ENCODE measurements at regions not wholly inside any gene's neighbourhood (a gene's known extent, or its start where the extent isn't known, plus 50 kb on each side); places are given as distances from the start of the nearest gene placed in this dataset.

DNA sequence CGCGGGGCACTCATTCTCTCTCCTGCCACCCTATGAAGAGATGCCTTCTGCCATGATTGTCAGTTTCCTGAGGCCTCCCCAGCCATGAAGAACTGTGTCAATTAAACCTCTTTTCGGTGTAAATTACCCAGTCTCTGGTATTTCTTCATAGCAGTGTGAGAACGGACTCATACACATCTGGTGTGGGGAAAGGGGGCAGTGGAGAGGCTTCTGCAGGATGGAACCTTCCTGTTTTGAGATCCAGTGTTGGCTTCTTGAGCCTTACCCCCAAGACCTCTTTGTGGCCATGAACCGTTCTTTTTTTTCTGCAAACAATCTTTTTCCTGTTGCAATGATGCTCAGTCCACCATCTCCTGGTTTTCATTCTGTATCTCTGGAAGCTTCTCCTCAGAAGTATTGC is 248.4 kb downstream of the PRDM2 start:
- Histone ChIP-seq H3K27me3 (ENCODE audit: control insufficient read depth, insufficient read depth, low read length) (no peaks in the 10 kb centered on the region), H3K4me3 (ENCODE audit: low read depth, low read length) (no peak overlapping the region), H3K36me3 (ENCODE audit: control insufficient read depth, insufficient read depth, low read length) (no peaks in the 10 kb centered on the region)
- DNase-seq (ENCODE audit: low read depth) (no peak), FAIRE-seq (peak; percentile 7)
- TF ChIP-seq, protein P1, sequence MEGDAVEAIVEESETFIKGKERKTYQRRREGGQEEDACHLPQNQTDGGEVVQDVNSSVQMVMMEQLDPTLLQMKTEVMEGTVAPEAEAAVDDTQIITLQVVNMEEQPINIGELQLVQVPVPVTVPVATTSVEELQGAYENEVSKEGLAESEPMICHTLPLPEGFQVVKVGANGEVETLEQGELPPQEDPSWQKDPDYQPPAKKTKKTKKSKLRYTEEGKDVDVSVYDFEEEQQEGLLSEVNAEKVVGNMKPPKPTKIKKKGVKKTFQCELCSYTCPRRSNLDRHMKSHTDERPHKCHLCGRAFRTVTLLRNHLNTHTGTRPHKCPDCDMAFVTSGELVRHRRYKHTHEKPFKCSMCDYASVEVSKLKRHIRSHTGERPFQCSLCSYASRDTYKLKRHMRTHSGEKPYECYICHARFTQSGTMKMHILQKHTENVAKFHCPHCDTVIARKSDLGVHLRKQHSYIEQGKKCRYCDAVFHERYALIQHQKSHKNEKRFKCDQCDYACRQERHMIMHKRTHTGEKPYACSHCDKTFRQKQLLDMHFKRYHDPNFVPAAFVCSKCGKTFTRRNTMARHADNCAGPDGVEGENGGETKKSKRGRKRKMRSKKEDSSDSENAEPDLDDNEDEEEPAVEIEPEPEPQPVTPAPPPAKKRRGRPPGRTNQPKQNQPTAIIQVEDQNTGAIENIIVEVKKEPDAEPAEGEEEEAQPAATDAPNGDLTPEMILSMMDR (IDR thresholded peaks at IDR 0.05; ENCODE audit: insufficient read depth, low read length, severe bottlenecking), result no peak

DNA sequence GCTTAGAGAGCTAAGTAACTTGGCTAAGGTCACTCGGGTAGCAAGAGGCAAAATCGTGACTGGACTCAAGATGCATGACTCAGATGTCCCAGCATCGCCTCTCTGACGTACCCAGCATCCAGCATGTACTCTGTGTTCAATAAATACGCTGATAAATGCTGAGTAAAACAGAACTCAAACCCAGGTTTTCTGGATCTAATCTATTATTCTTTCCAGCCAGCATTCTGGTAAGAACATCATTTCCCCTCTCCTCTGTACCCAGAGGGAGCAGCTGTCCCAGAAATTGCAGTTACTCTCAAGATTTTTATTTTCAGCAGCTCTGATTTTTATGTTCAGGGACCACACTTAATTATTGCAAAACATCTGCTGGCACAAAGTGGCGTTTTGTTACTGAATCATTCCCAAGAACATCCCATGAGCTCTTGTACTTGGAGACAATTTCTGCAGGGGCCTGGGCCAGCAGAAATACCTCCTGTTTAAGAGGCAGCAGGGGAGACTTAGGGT is 249.0 kb downstream of the PRDM2 start:
- H3K4me3 ChIP-seq (ENCODE audit: low read depth, low read length), result no peak overlapping the region
- no peaks in the 10 kb centered on the region for H3K36me3 ChIP-seq (ENCODE audit: control insufficient read depth, insufficient read depth, low read length)
- TF ChIP-seq, protein P1 (IDR thresholded peaks at IDR 0.05; ENCODE audit: insufficient read depth, low read length, severe bottlenecking), result no peak
- no peaks in the 10 kb centered on the region for H3K27me3 ChIP-seq (ENCODE audit: control insufficient read depth, insufficient read depth, low read length)
- no peak for FAIRE-seq
- no peak for DNase-seq (ENCODE audit: low read depth)

DNA sequence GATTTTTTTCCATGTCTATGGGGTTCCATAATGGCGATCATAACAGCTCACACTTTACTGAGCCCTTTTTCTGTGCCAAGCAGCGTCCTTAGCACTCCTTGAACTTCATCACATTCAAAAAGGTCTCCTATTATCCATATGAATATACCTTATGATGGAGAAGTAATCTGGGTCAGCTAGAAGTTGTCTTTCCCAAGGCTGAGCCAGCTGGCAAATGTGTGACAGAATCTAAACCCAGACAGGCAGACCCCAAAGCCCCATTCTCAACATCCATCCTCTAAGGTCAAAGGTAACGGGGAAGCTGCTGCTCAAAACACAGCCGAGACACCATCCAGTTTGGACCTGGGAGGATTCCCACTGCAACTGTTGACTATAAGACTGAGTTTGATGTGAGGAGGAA is 249.6 kb downstream of the PRDM2 start:
- H3K27me3 ChIP-seq (ENCODE audit: control insufficient read depth, insufficient read depth, low read length), result no peaks in the 10 kb centered on the region
- no peak overlapping the region for H3K4me3 ChIP-seq (ENCODE audit: low read depth, low read length)
- FAIRE-seq, result no peak
- no peaks in the 10 kb centered on the region for H3K36me3 ChIP-seq (ENCODE audit: control insufficient read depth, insufficient read depth, low read length)
- DNase-seq (ENCODE audit: low read depth), result no peak
- TF ChIP-seq, protein P1 (IDR thresholded peaks at IDR 0.05; ENCODE audit: insufficient read depth, low read length, severe bottlenecking), result no peak

DNA sequence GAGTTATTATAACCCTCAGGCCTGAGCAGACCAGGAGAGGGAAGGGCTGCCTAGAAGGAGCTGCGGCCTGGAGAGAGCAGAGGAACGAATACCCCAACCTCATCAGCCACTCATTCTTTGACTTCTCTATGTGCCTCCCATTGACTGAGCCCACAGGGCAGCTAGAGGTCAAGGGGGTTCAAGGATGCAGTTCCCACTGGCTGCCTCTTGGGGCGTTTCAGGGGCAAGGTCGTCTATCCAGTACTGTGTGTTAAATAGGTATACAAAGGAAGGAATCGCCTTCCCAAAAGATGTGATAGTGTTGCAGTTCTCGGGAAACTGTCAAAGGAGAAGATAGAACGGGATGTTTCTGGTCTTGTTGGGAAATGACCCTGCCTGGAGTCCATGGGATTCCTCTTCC is 250.6 kb downstream of the PRDM2 start:
- H3K4me3 ChIP-seq (ENCODE audit: low read depth, low read length), result no peak overlapping the region
- no peaks in the 10 kb centered on the region for H3K27me3 ChIP-seq (ENCODE audit: control insufficient read depth, insufficient read depth, low read length)
- H3K36me3 ChIP-seq (ENCODE audit: control insufficient read depth, insufficient read depth, low read length), result no peaks in the 10 kb centered on the region
- FAIRE-seq (no peak), DNase-seq (ENCODE audit: low read depth) (no peak)
- TF ChIP-seq, protein P1 (IDR thresholded peaks at IDR 0.05; ENCODE audit: insufficient read depth, low read length, severe bottlenecking), result no peak

DNA sequence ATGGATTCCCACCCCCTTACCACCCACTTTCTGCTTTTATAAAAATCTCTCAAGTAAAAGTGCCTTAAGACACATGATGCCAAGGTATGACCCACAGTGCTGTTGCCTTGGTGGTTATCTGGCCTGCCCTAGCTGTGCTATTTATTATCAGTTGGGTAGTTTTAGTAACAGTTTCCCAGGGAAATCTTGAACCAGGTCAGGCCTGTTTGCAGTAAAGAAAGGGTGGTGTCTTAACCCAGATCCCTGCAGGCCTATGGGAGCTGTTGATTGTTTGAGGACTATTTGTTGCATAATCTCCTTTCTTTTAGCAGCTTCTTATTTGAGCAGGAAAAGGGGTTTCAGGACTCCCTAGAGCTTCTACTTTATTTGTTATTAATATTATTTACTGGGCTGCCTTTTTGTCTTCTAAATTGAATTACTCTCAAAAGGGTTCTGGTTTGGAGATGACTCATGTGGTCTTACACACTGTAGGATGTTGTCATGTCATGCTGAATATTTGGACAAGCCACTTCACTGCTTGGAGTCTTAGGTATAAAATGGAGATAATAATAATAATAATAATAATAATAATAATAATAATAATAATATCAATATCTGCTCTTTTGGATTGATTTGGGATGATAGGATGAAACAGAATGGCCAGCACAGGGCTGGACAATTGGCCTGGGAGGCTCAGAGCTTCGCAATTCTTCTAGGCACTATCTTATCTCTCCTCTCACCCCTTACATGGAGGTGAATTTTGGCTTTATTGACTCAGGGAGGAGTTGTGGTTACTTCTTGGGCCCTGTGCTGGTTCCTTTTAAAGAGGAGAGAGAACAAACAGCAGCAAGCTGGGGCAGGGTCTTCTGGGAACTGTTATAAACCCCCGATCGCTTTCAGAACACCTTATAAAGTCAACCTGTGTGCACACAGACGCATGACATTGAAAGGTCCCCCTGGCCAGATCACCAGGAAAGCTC is 252.1 kb downstream of the PRDM2 start:
- FAIRE-seq (no peak), DNase-seq (ENCODE audit: low read depth) (peak; percentile 7)
- Histone ChIP-seq H3K27me3 (ENCODE audit: control insufficient read depth, insufficient read depth, low read length) (no peaks in the 10 kb centered on the region), H3K36me3 (ENCODE audit: control insufficient read depth, insufficient read depth, low read length) (no peaks in the 10 kb centered on the region), H3K4me3 (ENCODE audit: low read depth, low read length) (no peak overlapping the region)
- TF ChIP-seq, protein P1 (IDR thresholded peaks at IDR 0.05; ENCODE audit: insufficient read depth, low read length, severe bottlenecking), result no peak

Data from bronchial epithelial cell (primary cell).